ENCODE measurements at regions not wholly inside any gene's neighbourhood (a gene's known extent, or its start where the extent isn't known, plus 50 kb on each side); places are given as distances from the start of the nearest gene placed in this dataset.

DNA sequence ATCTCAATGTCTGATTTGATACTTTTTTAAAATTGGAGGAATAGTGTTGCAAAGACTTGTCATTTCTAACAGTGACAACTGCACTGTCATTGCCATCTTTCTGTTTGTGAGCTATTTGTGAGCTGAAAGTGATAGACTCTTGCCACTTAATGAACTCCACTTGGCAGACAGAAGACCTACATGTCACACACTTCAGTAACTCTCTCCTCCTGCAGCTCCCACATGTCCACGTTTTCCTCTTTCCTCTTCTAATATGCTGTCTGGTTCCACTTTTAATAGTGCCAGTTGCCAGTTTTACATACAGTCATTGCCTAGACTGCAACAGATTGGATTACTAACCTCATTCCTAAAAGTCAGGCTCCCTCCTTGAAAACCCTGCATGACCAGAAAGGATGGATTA is 121.5 kb downstream of the CAPZA3 start:
- TF ChIP-seq, protein P1, sequence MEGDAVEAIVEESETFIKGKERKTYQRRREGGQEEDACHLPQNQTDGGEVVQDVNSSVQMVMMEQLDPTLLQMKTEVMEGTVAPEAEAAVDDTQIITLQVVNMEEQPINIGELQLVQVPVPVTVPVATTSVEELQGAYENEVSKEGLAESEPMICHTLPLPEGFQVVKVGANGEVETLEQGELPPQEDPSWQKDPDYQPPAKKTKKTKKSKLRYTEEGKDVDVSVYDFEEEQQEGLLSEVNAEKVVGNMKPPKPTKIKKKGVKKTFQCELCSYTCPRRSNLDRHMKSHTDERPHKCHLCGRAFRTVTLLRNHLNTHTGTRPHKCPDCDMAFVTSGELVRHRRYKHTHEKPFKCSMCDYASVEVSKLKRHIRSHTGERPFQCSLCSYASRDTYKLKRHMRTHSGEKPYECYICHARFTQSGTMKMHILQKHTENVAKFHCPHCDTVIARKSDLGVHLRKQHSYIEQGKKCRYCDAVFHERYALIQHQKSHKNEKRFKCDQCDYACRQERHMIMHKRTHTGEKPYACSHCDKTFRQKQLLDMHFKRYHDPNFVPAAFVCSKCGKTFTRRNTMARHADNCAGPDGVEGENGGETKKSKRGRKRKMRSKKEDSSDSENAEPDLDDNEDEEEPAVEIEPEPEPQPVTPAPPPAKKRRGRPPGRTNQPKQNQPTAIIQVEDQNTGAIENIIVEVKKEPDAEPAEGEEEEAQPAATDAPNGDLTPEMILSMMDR (IDR thresholded peaks at IDR 0.05): no peak
- no peak for TF ChIP-seq EZH2 (IDR thresholded peaks at IDR 0.05; ENCODE audit: borderline replicate concordance, insufficient read depth, low read depth, low read length, poor library complexity, severe bottlenecking)

Data from B cell (primary cell).